KMS-11 (cell line): ENCODE measurements at regions not wholly inside any gene's neighbourhood (a gene's known extent, or its start where the extent isn't known, plus 50 kb on each side); places are given as distances from the start of the nearest gene placed in this dataset.

Experiments used
- H2AFZ ChIP-seq: fragments of 200-600 bp; sonication (generic); 2 replicates; pipeline ENCODE4 v1.6.1; 2016; ENCODE audit warnings: antibody characterized with exemption, mixed run types, low read depth
- H3K27ac ChIP-seq: fragments of 200-600 bp; sonication (generic); 2 replicates; pipeline ENCODE4 v1.6.1; 2016; ENCODE audit warnings: mild to moderate bottlenecking, mixed run types
- H3K27me3 ChIP-seq: fragments of 200-600 bp; sonication (generic); 2 replicates; pipeline ENCODE4 v1.6.1; 2017; ENCODE audit warnings: mild to moderate bottlenecking, low read depth, mixed run types, moderate library complexity; ENCODE audit not compliant: insufficient read depth
- H3K36me3 ChIP-seq: fragments of 200-600 bp; sonication (generic); 2 replicates; pipeline ENCODE4 v1.6.1; 2017; ENCODE audit warnings: mild to moderate bottlenecking, mixed run types; ENCODE audit not compliant: insufficient read depth
- H3K4me1 ChIP-seq: fragments of 200-600 bp; sonication (generic); 2 replicates; pipeline ENCODE4 v1.6.1; 2016; ENCODE audit warnings: mild to moderate bottlenecking, low read depth, mixed run types; ENCODE audit not compliant: poor library complexity, severe bottlenecking
- H3K4me2 ChIP-seq: fragments of 200-600 bp; sonication (generic); 2 replicates; pipeline ENCODE4 v1.7.0; 2016; ENCODE audit warnings: mild to moderate bottlenecking, mixed run types
- H3K4me3 ChIP-seq: fragments of 200-600 bp; sonication (generic); IDR thresholded peaks from 2 replicates; pipeline ENCODE4 v1.6.1; 2017; ENCODE audit warnings: low read depth, low read length, mixed read lengths; ENCODE audit not compliant: insufficient read depth
- H3K79me2 ChIP-seq: fragments of 200-600 bp; sonication (generic); 2 replicates; pipeline ENCODE4 v1.6.1; 2016; ENCODE audit warnings: low read depth, mixed run types; ENCODE audit not compliant: insufficient read depth
- H3K9ac ChIP-seq: fragments of 200-600 bp; sonication (generic); 2 replicates; pipeline ENCODE4 v1.6.1; 2016; ENCODE audit warnings: mild to moderate bottlenecking, mixed run types
- H4K20me1 ChIP-seq: fragments of 200-600 bp; sonication (generic); 2 replicates; pipeline ENCODE4 v1.6.1; 2016; ENCODE audit warnings: mild to moderate bottlenecking, mixed run types; ENCODE audit not compliant: insufficient read depth
- TF ChIP-seq, protein P1 (sequence below): fragments of 200-600 bp; sonication (generic); conservative IDR thresholded peaks from 2 replicates; pipeline ENCODE4 v1.6.1; 2017; ENCODE audit warnings: low read depth, mild to moderate bottlenecking, antibody characterized with exemption, low read length, moderate library complexity, mixed read lengths

GRCh38 chr2:16169381-16169960 lies 229.1 kb downstream of the MYCN start:
- no peaks in the 10 kb centered on the region for H3K79me2 ChIP-seq
- H3K27ac ChIP-seq: no peak overlapping the region
- H3K27me3 ChIP-seq: no peaks in the 10 kb centered on the region
- no peaks in the 10 kb centered on the region for H3K4me1 ChIP-seq
- H2AFZ ChIP-seq: no peak overlapping the region
- H3K36me3 ChIP-seq: no peaks in the 10 kb centered on the region
- no peak overlapping the region for H3K9ac ChIP-seq
- H4K20me1 ChIP-seq: no peaks in the 10 kb centered on the region
- TF ChIP-seq, protein P1, sequence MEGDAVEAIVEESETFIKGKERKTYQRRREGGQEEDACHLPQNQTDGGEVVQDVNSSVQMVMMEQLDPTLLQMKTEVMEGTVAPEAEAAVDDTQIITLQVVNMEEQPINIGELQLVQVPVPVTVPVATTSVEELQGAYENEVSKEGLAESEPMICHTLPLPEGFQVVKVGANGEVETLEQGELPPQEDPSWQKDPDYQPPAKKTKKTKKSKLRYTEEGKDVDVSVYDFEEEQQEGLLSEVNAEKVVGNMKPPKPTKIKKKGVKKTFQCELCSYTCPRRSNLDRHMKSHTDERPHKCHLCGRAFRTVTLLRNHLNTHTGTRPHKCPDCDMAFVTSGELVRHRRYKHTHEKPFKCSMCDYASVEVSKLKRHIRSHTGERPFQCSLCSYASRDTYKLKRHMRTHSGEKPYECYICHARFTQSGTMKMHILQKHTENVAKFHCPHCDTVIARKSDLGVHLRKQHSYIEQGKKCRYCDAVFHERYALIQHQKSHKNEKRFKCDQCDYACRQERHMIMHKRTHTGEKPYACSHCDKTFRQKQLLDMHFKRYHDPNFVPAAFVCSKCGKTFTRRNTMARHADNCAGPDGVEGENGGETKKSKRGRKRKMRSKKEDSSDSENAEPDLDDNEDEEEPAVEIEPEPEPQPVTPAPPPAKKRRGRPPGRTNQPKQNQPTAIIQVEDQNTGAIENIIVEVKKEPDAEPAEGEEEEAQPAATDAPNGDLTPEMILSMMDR: no peak
- H3K4me3 ChIP-seq: no peak overlapping the region
- no peak overlapping the region for H3K4me2 ChIP-seq

DNA sequence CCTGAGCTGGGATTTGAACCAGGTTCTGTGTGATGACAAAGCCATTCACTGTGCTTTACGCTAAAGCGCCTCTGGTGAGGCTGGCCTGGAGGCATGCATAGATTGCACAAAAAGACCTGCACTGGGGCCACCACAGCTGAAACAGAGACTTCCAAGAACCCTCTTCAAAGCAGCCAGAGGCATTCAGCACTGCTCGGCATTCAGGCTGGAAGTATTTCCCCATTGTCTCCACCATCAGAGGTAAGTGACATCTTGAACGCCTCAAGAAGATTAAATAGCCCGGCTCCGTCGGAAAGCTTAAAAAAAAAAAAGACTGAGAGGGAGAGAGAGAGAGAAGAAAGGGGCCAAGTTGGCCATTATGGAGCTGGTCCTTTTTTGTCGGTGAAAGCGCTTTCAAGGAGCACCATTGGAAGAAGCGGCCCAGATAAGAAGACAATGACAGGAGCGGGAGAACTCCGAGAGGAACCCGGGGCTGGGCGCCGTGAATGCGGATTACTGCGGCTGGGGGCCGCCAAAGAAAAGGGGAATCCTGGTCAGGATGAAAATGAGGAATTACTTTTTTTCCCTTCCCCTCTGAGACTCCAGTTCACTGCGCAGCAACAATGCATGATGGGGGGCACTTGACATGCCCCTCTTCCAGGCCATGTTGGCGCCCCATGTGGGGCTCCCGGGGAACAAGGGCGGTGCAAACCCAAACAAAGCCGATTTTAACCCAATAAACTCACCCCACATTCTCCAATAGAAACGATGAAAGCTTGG lies 228.3 kb downstream of the MYCN start:
- Histone ChIP-seq H4K20me1 (no peaks in the 10 kb centered on the region), H3K36me3 (no peaks in the 10 kb centered on the region), H3K4me2 (no peak overlapping the region), H3K27me3 (no peaks in the 10 kb centered on the region), H3K4me1 (no peaks in the 10 kb centered on the region), H3K79me2 (no peaks in the 10 kb centered on the region), H2AFZ (no peak overlapping the region), H3K27ac (no peak overlapping the region), H3K4me3 (no peak overlapping the region), H3K9ac (no peak overlapping the region)
- TF ChIP-seq, protein P1: no peak

DNA sequence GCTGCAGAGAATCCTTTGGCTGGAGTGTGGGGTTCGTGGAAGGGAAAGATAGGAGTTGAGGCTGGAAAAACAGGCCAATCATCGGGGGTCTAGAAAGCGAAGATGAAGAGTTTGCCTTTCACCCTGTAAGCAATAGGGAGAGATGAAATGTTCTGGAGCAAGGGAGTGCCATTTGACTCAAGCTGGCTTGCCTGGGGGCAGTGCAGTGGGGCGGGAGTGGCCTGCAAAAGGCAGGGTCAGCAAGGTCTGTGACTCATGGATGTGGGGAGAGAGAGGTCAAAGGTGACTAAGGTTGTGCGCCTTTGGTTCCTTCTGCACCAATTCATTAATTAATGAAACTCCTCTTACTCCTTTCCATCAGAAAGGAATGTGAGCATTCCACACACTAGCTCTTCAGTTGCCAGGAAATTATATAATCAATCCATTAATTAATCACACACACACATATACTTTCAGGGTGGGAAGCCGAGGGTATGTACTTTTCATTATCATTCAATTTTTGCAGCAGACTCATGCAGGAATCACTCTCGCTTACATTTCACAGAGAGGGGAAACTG lies 227.6 kb downstream of the MYCN start:
- no peak overlapping the region for H3K4me3 ChIP-seq
- H3K36me3 ChIP-seq: no peaks in the 10 kb centered on the region
- H3K27ac ChIP-seq: no peak overlapping the region
- H3K4me1 ChIP-seq: no peaks in the 10 kb centered on the region
- no peaks in the 10 kb centered on the region for H4K20me1 ChIP-seq
- no peak overlapping the region for H2AFZ ChIP-seq
- no peaks in the 10 kb centered on the region for H3K27me3 ChIP-seq
- no peak overlapping the region for H3K4me2 ChIP-seq
- no peak overlapping the region for H3K9ac ChIP-seq
- no peaks in the 10 kb centered on the region for H3K79me2 ChIP-seq
- TF ChIP-seq, protein P1: no peak

GRCh38 chr2:16167451-16167861 lies 227.1 kb downstream of the MYCN start:
- TF ChIP-seq, protein P1: no peak
- no peak overlapping the region for H2AFZ ChIP-seq
- H3K27ac ChIP-seq: no peak overlapping the region

More at GRCh38 chr2:16167451-16167861, 227.1 kb downstream of the MYCN start:
- H3K4me2 ChIP-seq: no peak overlapping the region
- H4K20me1 ChIP-seq: no peaks in the 10 kb centered on the region
- H3K4me3 ChIP-seq: no peak overlapping the region
- no peak overlapping the region for H3K9ac ChIP-seq
- no peaks in the 10 kb centered on the region for H3K27me3 ChIP-seq
- H3K4me1 ChIP-seq: no peaks in the 10 kb centered on the region
- no peaks in the 10 kb centered on the region for H3K79me2 ChIP-seq
- H3K36me3 ChIP-seq: no peaks in the 10 kb centered on the region
